ENCODE measurements at regions not wholly inside any gene's neighbourhood (a gene's known extent, or its start where the extent isn't known, plus 50 kb on each side); places are given as distances from the start of the nearest gene placed in this dataset.
"Not testable (repeated sequence)": the region's sequence is repeated elsewhere in the genome, so short reads cannot be mapped to it uniquely, and the experiment has no call there.

GRCh38 chr18:59079264-59079663, 60.4 kb upstream of the SEC11C start:
- DNase-seq: no peak
- in situ Hi-C loops (cut with HindIII; ENCODE audit: low pct_ligation_motif_present, low pct_unique_long_range_greater_than_20kb, low sequenced_read_pairs): no loop called here

- in situ Hi-C loops (cut with HindIII; ENCODE audit: low pct_ligation_motif_present, low pct_unique_long_range_greater_than_20kb, low sequenced_read_pairs); DNase-seq: not testable (repeated sequence)
These were observed 59.8 kb upstream of the SEC11C start for GRCh38 chr18:59079687-59080501.

- in situ Hi-C loops (cut with HindIII; ENCODE audit: low pct_ligation_motif_present, low pct_unique_long_range_greater_than_20kb, low sequenced_read_pairs): no loop called here
- DNase-seq: no peak
These were observed 56.4 kb upstream of the SEC11C start for GRCh38 chr18:59083136-59083818.

GRCh38 chr18:59085126-59085794, 54.4 kb upstream of the SEC11C start:
- DNase-seq: no peak
- in situ Hi-C loops (cut with HindIII; ENCODE audit: low pct_ligation_motif_present, low pct_unique_long_range_greater_than_20kb, low sequenced_read_pairs): no loop called here

- in situ Hi-C loops (cut with HindIII; ENCODE audit: low pct_ligation_motif_present, low pct_unique_long_range_greater_than_20kb, low sequenced_read_pairs): no loop called here
- DNase-seq: peak; percentile 39
These were observed 53.9 kb upstream of the SEC11C start for GRCh38 chr18:59085797-59086196.

GRCh38 chr18:59086522-59086921, 53.2 kb upstream of the SEC11C start:
- in situ Hi-C loops (cut with HindIII; ENCODE audit: low pct_ligation_motif_present, low pct_unique_long_range_greater_than_20kb, low sequenced_read_pairs): no loop called here
- no peak for DNase-seq

GRCh38 chr18:59087391-59087790, 52.3 kb upstream of the SEC11C start:
- DNase-seq: no peak
- in situ Hi-C loops (cut with HindIII; ENCODE audit: low pct_ligation_motif_present, low pct_unique_long_range_greater_than_20kb, low sequenced_read_pairs): no loop called here

All from ACHN (cell line).